Loucy (cell line): ENCODE measurements at regions not wholly inside any gene's neighbourhood (a gene's known extent, or its start where the extent isn't known, plus 50 kb on each side); places are given as distances from the start of the nearest gene placed in this dataset.
"Not testable (repeated sequence)": the region's sequence is repeated elsewhere in the genome, so short reads cannot be mapped to it uniquely, and the experiment has no call there.

ENCODE experiments used
- H2AFZ ChIP-seq: fragments of 200-600 bp; sonication (generic); 2 replicates; pipeline ENCODE4 v1.6.0; 2016; ENCODE audit warnings: antibody characterized with exemption, mild to moderate bottlenecking, low read length, moderate library complexity
- H3F3A ChIP-seq: fragments of 200-600 bp; 2 replicates; pipeline ENCODE4 v1.6.0; 2016; ENCODE audit warnings: antibody characterized with exemption, low read depth, mild to moderate bottlenecking
- H3K27me3 ChIP-seq: fragments of 200-600 bp; sonication (generic); 2 replicates; pipeline ENCODE4 v1.6.1; 2014; ENCODE audit warnings: low read length, mild to moderate bottlenecking; ENCODE audit not compliant: insufficient read depth, poor library complexity, severe bottlenecking
- H3K36me3 ChIP-seq: fragments of 200-600 bp; sonication (generic); 2 replicates; pipeline ENCODE4 v1.6.1; 2016; ENCODE audit warnings: low read length; ENCODE audit not compliant: insufficient read depth
- H3K4me1 ChIP-seq: fragments of 200-600 bp; sonication (generic); 2 replicates; pipeline ENCODE4 v1.5.1; 2014; ENCODE audit warnings: low read length, mild to moderate bottlenecking; ENCODE audit not compliant: insufficient read depth, poor library complexity, severe bottlenecking
- H3K4me2 ChIP-seq: fragments of 200-600 bp; sonication (generic); 2 replicates; pipeline ENCODE4 v1.6.0; 2014; ENCODE audit warnings: antibody characterized with exemption, low read length, low read depth, mild to moderate bottlenecking; ENCODE audit not compliant: poor library complexity, severe bottlenecking
- H3K4me3 ChIP-seq: fragments of 200-600 bp; sonication (generic); 2 replicates; pipeline ENCODE4 v1.5.1; 2014; ENCODE audit warnings: low read length, mild to moderate bottlenecking, mixed read lengths; ENCODE audit not compliant: poor library complexity, severe bottlenecking
- H3K79me2 ChIP-seq: fragments of 200-600 bp; sonication (generic); 2 replicates; pipeline ENCODE4 v1.6.1; 2014; ENCODE audit warnings: low read length; ENCODE audit not compliant: insufficient read depth
- H3K9ac ChIP-seq: fragments of 200-600 bp; sonication (generic); 2 replicates; pipeline ENCODE4 v1.6.0; 2014; ENCODE audit warnings: mild to moderate bottlenecking, low read depth, low read length, moderate library complexity; ENCODE audit not compliant: poor library complexity, severe bottlenecking
- H3K9me2 ChIP-seq: fragments of 200-600 bp; sonication (generic); replicated peaks from 2 replicates; pipeline ENCODE4 v1.6.1; 2016; ENCODE audit warnings: low read depth, low read length, mixed read lengths
- H3K9me3 ChIP-seq: fragments of 200-600 bp; sonication (generic); 2 replicates; pipeline ENCODE4 v1.6.1; 2014; ENCODE audit warnings: mild to moderate bottlenecking, antibody characterized with exemption, low read length, low read depth; ENCODE audit not compliant: insufficient read depth
- H4K20me1 ChIP-seq: fragments of 200-600 bp; sonication (generic); 2 replicates; pipeline ENCODE4 v1.6.0; 2014; ENCODE audit warnings: antibody characterized with exemption, low read length, mild to moderate bottlenecking; ENCODE audit not compliant: insufficient read depth, poor library complexity, severe bottlenecking
- EZH2phosphoT487 ChIP-seq: fragments of 200-600 bp; IDR thresholded peaks from 2 replicates; pipeline ENCODE4 v1.6.1; 2018; ENCODE audit warnings: antibody characterized with exemption, mild to moderate bottlenecking, moderate library complexity, borderline replicate concordance
- TF ChIP-seq, protein P1 (sequence below): fragments of 200-600 bp; sonication (generic); conservative IDR thresholded peaks from 2 replicates; pipeline ENCODE4 v1.5.1; 2014; ENCODE audit warnings: mild to moderate bottlenecking, antibody characterized with exemption, low read length

GRCh38 chr6:139981066-139981624 is 606.7 kb upstream of the CITED2 start:
- Histone ChIP-seq H3K9ac (no peak overlapping the region), H3K9me3 (no peaks in the 10 kb centered on the region), H2AFZ (no peak overlapping the region), H3K36me3 (no peaks in the 10 kb centered on the region), H3K4me3 (no peak overlapping the region), H3F3A (no peaks in the 10 kb centered on the region), H3K4me1 (no peaks in the 10 kb centered on the region), H3K9me2 (no peaks in the 10 kb centered on the region), H3K27me3 (no peaks in the 10 kb centered on the region), H4K20me1 (no peaks in the 10 kb centered on the region), H3K4me2 (no peak overlapping the region), H3K79me2 (no peaks in the 10 kb centered on the region)
- TF ChIP-seq EZH2phosphoT487, result no peak

- H2AFZ ChIP-seq, H4K20me1 ChIP-seq, H3K4me2 ChIP-seq: not testable (repeated sequence)
These were observed 606.2 kb upstream of the CITED2 start for GRCh38 chr6:139980631-139981030.

GRCh38 chr6:139979021-139979725 is 604.7 kb upstream of the CITED2 start:
- Histone ChIP-seq H2AFZ (no peak overlapping the region), H3K4me3 (no peak overlapping the region), H3K9me3 (no peaks in the 10 kb centered on the region), H3K79me2 (no peaks in the 10 kb centered on the region), H4K20me1 (no peaks in the 10 kb centered on the region), H3K9me2 (no peaks in the 10 kb centered on the region), H3K4me2 (no peak overlapping the region), H3K4me1 (no peaks in the 10 kb centered on the region), H3K27me3 (no peaks in the 10 kb centered on the region), H3K36me3 (no peaks in the 10 kb centered on the region), H3F3A (no peaks in the 10 kb centered on the region), H3K9ac (no peak overlapping the region)
- no peak for TF ChIP-seq EZH2phosphoT487
- TF ChIP-seq, protein P1, sequence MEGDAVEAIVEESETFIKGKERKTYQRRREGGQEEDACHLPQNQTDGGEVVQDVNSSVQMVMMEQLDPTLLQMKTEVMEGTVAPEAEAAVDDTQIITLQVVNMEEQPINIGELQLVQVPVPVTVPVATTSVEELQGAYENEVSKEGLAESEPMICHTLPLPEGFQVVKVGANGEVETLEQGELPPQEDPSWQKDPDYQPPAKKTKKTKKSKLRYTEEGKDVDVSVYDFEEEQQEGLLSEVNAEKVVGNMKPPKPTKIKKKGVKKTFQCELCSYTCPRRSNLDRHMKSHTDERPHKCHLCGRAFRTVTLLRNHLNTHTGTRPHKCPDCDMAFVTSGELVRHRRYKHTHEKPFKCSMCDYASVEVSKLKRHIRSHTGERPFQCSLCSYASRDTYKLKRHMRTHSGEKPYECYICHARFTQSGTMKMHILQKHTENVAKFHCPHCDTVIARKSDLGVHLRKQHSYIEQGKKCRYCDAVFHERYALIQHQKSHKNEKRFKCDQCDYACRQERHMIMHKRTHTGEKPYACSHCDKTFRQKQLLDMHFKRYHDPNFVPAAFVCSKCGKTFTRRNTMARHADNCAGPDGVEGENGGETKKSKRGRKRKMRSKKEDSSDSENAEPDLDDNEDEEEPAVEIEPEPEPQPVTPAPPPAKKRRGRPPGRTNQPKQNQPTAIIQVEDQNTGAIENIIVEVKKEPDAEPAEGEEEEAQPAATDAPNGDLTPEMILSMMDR, result no peak

More at GRCh38 chr6:139980631-139981030, 606.2 kb upstream of the CITED2 start:
- not testable (repeated sequence) for H3F3A ChIP-seq, H3K4me1 ChIP-seq, H3K9ac ChIP-seq, H3K9me3 ChIP-seq, H3K9me2 ChIP-seq, H3K4me3 ChIP-seq, H3K79me2 ChIP-seq, H3K36me3 ChIP-seq, H3K27me3 ChIP-seq

DNA sequence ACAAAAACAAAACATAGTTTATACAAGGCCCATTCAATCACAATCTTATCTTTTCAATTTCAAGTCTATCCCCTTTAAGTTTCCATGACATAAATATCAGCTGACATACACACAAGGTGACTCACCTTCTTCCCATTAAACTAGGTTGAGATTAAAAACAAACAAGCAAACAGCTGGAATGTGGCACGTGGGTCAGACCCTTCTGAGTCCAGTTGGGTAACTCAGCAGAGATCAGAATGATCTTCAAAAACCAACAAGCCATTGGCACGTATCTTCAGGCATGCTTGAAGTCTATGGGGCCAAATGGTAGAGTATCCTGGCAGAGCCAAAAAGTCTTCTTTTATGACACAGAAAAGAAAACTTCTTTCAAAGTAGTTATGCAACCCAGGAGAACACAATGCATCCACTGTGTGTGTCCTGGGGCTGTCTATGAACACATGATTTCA is 603.5 kb upstream of the CITED2 start:
- TF ChIP-seq EZH2phosphoT487, result no peak
- TF ChIP-seq, protein P1, result no peak
- no peaks in the 10 kb centered on the region for H3K27me3 ChIP-seq
- H3K9me2 ChIP-seq, result no peaks in the 10 kb centered on the region
- H2AFZ ChIP-seq, result no peak overlapping the region
- H3K9me3 ChIP-seq, result no peaks in the 10 kb centered on the region
- no peaks in the 10 kb centered on the region for H4K20me1 ChIP-seq
- no peak overlapping the region for H3K9ac ChIP-seq
- no peak overlapping the region for H3K4me3 ChIP-seq
- H3K36me3 ChIP-seq, result no peaks in the 10 kb centered on the region
- no peaks in the 10 kb centered on the region for H3K4me1 ChIP-seq
- H3K79me2 ChIP-seq, result no peaks in the 10 kb centered on the region
- H3K4me2 ChIP-seq, result no peak overlapping the region
- no peaks in the 10 kb centered on the region for H3F3A ChIP-seq
